ENCODE measurements at regions not wholly inside any gene's neighbourhood (a gene's known extent, or its start where the extent isn't known, plus 50 kb on each side); places are given as distances from the start of the nearest gene placed in this dataset.

- no peak for TF ChIP-seq POLR2A (IDR thresholded peaks at IDR 0.05; ENCODE audit: low read length)
- no peak for TF ChIP-seq GATA1 (IDR thresholded peaks at IDR 0.05; ENCODE audit: low read depth, low read length)
Measured at GRCh38 chr2:186064507-186064906, 325.9 kb downstream of the FSIP2 start.
